Thyroid gland (tissue), 4 donors: ENCODE measurements at regions not wholly inside any gene's neighbourhood (a gene's known extent, or its start where the extent isn't known, plus 50 kb on each side); places are given as distances from the start of the nearest gene placed in this dataset.

Experiments used
- DNase-seq, 2 donors: peaks; one replicate each; pipeline ENCODE4 v3.0.0-alpha.2; 2019
- H3K27ac ChIP-seq, 3 donors: fragments of 200-600 bp; sonication (generic); 1 replicate in 2 of 3; 2 replicates in 1 of 3; pipeline ENCODE4 v1.5.1; 2016 to 2019; ENCODE audit warnings: mild to moderate bottlenecking in 1 of 3, moderate library complexity in 1 of 3
- H3K27me3 ChIP-seq: fragments of 200-600 bp; sonication (generic); one replicate; pipeline ENCODE4 v1.5.1; 2019
- H3K36me3 ChIP-seq, 2 donors: fragments of 200-600 bp; sonication (generic); one replicate each; pipeline ENCODE4 v1.5.1; 2016 to 2019
- H3K4me1 ChIP-seq, 2 donors: fragments of 200-600 bp; sonication (generic); one replicate each; pipeline ENCODE4 v1.5.1; 2017 to 2019
- H3K4me3 ChIP-seq, 3 donors: fragments of 200-600 bp; sonication (generic); replicated peaks in 1 of 3; 1 replicate in 2 of 3; 2 replicates in 1 of 3; pipeline ENCODE4 v1.5.1; 2016; ENCODE audit warnings: mild to moderate bottlenecking in 1 of 3
- H3K9me3 ChIP-seq: fragments of 200-600 bp; sonication (generic); one replicate; pipeline ENCODE4 v1.5.1; 2017
- CTCF ChIP-seq, 6 experiments: fragments of 200-600 bp in 3 of 6; fragments of 450-650 bp in 3 of 6; sonication (generic) in 3 of 6; IDR thresholded peaks; one replicate each; pipeline ENCODE4 v1.5.1; 2016 to 2019; ENCODE audit warnings: antibody characterized with exemption in 6 of 6, mild to moderate bottlenecking in 2 of 6, inconsistent platforms in 1 of 6, moderate library complexity in 1 of 6
- POLR2A ChIP-seq, 2 donors: fragments of 450-650 bp; IDR thresholded peaks; one replicate each; pipeline ENCODE4 v1.6.1; 2017; ENCODE audit warnings: antibody characterized with exemption in 2 of 2, mild to moderate bottlenecking in 2 of 2, moderate library complexity in 1 of 2
- WGBS, 2 donors: methylation state at CpG; one replicate each; pipeline ENCODE4 v1.1.5; 2017; 5-methylcytosine and 5-hydroxymethylcytosine counted together
- intact Hi-C: fragments of 100-400 bp; cut with DNase I; formaldehyde crosslinking; loops from one replicate; pipeline ENCODE4 v1.15.1; 2023

- Histone ChIP-seq H3K27ac (no peak overlapping the region), H3K9me3 (no peaks in the 10 kb centered on the region), H3K4me3 (no peak overlapping the region), H3K4me1 (no peaks in the 10 kb centered on the region), H3K27me3 (no peaks in the 10 kb centered on the region), H3K36me3 (no peaks in the 10 kb centered on the region)
- TF ChIP-seq CTCF (IDR thresholded peaks at IDR 0.05) (no peak), POLR2A (IDR thresholded peaks at IDR 0.05) (no peak)
- intact Hi-C loops, result no loop called here
- WGBS, 2 donors, result 43 to 79% methylated on average over 2 of the region's 2 CpGs
- DNase-seq, result no peak
Measured at GRCh38 chr10:84801156-84801555, 472.8 kb downstream of the CCSER2 start.

- Histone ChIP-seq H3K9me3 (no peaks in the 10 kb centered on the region), H3K4me3 (no peak overlapping the region), H3K36me3 (no peaks in the 10 kb centered on the region), H3K27me3 (no peaks in the 10 kb centered on the region), H3K27ac (no peak overlapping the region), H3K4me1 (no peaks in the 10 kb centered on the region)
- DNase-seq, result no peak
- intact Hi-C loops, result no loop called here
- 62 to 68% methylated on average over 3 of the region's 3 CpGs for WGBS, 2 donors
- TF ChIP-seq POLR2A (IDR thresholded peaks at IDR 0.05) (no peak), CTCF (IDR thresholded peaks at IDR 0.05) (no peak)
Measured at GRCh38 chr10:84801916-84802315, 473.5 kb downstream of the CCSER2 start.

DNA sequence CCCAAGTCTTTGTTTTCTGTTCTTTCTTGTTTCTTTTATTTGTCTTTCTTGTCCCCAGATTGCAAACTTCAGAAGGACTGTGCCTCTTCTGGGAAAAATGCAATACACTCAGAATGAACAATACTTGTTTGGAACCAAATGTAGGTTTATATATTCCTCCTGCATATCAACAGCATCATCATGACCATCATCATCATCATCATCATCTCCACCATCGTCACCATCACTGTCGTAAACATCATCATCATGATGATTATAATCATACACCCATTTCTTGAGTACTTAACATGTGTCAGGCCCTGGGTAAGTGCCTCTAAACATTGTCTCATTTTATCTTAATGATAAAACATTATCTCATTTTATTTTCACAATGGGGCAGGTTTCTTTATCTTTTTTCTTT is 476.8 kb downstream of the CCSER2 start:
- TF ChIP-seq CTCF (IDR thresholded peaks at IDR 0.05), result no peak
- no peak for TF ChIP-seq POLR2A (IDR thresholded peaks at IDR 0.05)
- Histone ChIP-seq H3K4me1 (no peaks in the 10 kb centered on the region), H3K9me3 (no peaks in the 10 kb centered on the region), H3K27me3 (no peaks in the 10 kb centered on the region), H3K36me3 (no peaks in the 10 kb centered on the region), H3K4me3 (no peak overlapping the region), H3K27ac (no peak overlapping the region)
- 45 to 69% methylated on average over 2 of the region's 2 CpGs for whole genome bisulfite sequencing, 2 donors
- intact Hi-C loops, result no loop called here
- no peak for DNase-seq

DNA sequence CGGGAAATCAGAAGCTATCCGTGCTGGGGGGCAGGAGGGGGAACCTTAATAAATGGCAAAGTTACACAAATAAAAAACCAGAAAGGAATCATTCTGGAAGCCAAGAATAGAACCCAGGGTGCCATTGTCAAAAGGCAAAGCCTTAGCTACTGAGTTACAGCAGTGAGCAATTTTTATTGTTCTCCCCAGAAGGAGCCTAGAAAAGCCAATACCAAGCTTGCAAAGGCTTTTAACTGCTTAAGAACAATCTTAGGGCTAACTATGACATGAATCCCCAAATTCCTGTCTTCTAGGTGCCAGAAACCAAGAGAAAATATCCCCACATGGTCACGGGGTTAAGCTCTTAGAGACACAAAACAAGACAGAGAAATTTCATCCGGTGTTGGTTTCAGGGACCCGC is 482.7 kb downstream of the CCSER2 start:
- no peaks in the 10 kb centered on the region for H3K4me1 ChIP-seq
- TF ChIP-seq CTCF (IDR thresholded peaks at IDR 0.05) (no peak), POLR2A (IDR thresholded peaks at IDR 0.05) (no peak)
- no peak overlapping the region for H3K4me3 ChIP-seq
- H3K27me3 ChIP-seq, result no peaks in the 10 kb centered on the region
- intact Hi-C loops, result no loop called here
- no peaks in the 10 kb centered on the region for H3K36me3 ChIP-seq
- DNase-seq, result no peak
- WGBS, 2 donors, result 48 to 59% methylated on average over 5 of the region's 5 CpGs
- no peak overlapping the region for H3K27ac ChIP-seq
- no peaks in the 10 kb centered on the region for H3K9me3 ChIP-seq

DNA sequence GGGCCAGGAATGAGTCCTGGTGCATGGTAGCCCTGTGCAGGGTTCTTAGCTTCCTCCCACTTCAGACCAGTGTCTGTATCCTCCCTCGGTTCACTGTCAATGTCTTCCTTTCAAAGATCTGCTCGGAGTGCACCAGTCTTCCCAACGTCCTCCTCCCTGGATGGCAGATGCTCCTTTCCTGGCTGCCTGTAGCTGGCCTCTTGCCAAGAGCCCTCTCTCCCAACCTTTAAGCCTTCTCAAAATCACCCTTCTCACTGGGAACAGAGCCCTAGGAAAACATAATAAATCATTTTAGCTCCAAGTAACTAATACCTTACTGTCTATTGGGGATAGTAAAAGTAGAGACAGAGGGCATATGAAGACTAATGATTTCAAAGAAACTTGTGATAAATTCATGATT is 490.6 kb downstream of the CCSER2 start:
- 79 to 81% methylated on average over 3 of the region's 3 CpGs for WGBS, 2 donors
- intact Hi-C loops, result no loop called here
- H3K36me3 ChIP-seq, result no peaks in the 10 kb centered on the region

More for the DNA sequence above, 490.6 kb downstream of the CCSER2 start:
- H3K4me1 ChIP-seq, result no peaks in the 10 kb centered on the region
- DNase-seq, result no peak
- H3K9me3 ChIP-seq, result no peaks in the 10 kb centered on the region
- H3K27me3 ChIP-seq, result no peaks in the 10 kb centered on the region
- H3K4me3 ChIP-seq, result no peak overlapping the region
- TF ChIP-seq POLR2A (IDR thresholded peaks at IDR 0.05) (no peak), CTCF (IDR thresholded peaks at IDR 0.05) (no peak)
- H3K27ac ChIP-seq, result no peak overlapping the region
